ENCODE measurements at regions not wholly inside any gene's neighbourhood (a gene's known extent, or its start where the extent isn't known, plus 50 kb on each side); places are given as distances from the start of the nearest gene placed in this dataset.
A peak's percentile ranks its signal among the peaks of the same experiment; 100 is the strongest.
"Not testable (repeated sequence)": the region's sequence is repeated elsewhere in the genome, so short reads cannot be mapped to it uniquely, and the experiment has no call there.

- DNase-seq, result no peak
These were observed 173.4 kb downstream of the NDUFS4 start for GRCh38 chr5:53733853-53734252.

DNA sequence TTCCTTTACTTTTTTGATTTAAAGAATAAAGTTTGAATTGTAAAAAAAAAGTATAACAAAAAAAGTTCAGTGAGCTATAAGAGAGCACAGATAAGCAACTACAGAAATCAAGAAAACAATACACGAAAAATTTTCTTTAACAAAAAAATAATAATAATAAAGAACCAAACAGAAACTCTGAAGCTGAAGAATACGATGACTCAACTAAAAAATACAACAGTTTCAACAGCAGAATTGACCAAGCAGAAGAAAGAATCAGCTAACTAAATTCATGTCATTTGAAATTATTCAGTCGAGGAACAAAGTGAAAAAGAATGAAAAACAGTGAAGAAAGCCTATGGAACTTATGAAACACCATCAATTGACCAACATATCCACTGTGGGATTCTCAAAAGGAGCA is 177.7 kb downstream of the NDUFS4 start:
- no peak for DNase-seq

- no peak for DNase-seq
These were observed 178.7 kb downstream of the NDUFS4 start for GRCh38 chr5:53739111-53739510.

- DNase-seq, result no peak
These were observed 189.2 kb downstream of the NDUFS4 start for GRCh38 chr5:53749621-53750020.

GRCh38 chr5:53752282-53752681 is 191.8 kb downstream of the NDUFS4 start:
- not testable (repeated sequence) for DNase-seq

DNA sequence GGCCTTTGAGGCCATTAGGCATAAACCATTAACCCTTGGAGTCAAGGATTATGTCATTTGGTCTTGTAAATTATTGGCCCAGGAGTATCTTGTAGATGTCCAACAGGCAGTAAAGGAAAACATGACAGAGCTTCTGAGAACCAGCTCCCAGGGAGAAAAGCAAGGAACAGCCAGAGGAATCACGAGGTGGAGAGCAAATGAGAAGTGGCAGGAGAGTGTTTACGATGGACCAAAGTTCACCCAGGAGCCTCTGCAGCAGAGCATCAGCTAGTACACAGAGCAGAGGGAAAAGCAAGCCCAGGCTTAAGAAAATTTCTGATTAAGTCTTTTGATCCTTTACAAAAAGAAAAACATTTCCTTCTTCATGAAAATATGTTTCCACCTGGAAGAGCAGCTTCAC is 206.2 kb downstream of the NDUFS4 start:
- DNase-seq, result no peak

GRCh38 chr5:53777864-53778618 is 217.6 kb downstream of the NDUFS4 start:
- DNase-seq, result no peak

GRCh38 chr5:53779541-53779981 is 219.1 kb downstream of the NDUFS4 start:
- DNase-seq, result peak in 1 of 2 experiments; percentile 19

DNA sequence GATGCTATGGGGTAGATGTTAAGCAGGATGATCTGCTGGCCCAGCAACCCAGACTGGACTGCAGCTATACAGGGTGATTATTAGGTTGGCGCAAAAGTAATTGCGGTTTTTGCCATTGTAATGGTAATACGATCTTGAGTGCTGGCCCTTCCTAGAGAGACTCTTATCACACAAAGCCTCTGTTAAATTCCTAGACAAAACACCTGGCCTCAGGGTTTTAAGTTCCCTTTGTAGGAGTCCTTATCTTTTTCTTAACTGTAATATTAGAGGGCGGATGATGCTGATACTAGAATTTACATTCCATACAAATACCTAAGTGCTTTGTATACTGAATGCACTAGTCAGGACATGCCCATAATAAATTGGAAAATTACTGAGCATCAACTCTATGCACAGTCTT is 222.2 kb downstream of the NDUFS4 start:
- no peak for DNase-seq

- DNase-seq, result no peak
These were observed 223.3 kb downstream of the NDUFS4 start for GRCh38 chr5:53783624-53784228.

- no peak for DNase-seq
These were observed 224.2 kb downstream of the NDUFS4 start for GRCh38 chr5:53784596-53784995.

GRCh38 chr5:53785924-53786323 is 225.5 kb downstream of the NDUFS4 start:
- no peak for DNase-seq

GRCh38 chr5:53790026-53790425 is 229.6 kb downstream of the NDUFS4 start:
- no peak for DNase-seq

DNA sequence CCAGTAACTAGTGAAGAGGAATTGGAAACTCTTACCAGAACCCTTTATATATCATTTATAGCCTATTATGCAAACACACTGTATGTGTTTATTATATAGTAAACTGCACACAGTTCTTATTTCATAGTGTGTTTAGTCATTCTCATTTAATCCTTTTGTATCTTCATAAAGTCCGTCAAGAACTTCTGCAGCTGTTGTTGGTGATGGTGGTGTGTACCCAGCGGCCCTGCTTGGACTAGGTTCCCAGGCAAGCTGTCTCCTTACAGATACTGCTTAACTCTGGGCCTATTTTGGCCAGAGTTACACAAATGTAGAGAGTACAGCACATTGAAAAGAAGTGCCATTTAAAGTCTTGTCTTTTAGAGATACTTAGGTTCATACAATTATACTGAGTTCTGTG is 231.9 kb downstream of the NDUFS4 start:
- DNase-seq, result no peak

- DNase-seq, result not testable (repeated sequence)
These were observed 239.2 kb downstream of the NDUFS4 start for GRCh38 chr5:53799644-53800043.

DNA sequence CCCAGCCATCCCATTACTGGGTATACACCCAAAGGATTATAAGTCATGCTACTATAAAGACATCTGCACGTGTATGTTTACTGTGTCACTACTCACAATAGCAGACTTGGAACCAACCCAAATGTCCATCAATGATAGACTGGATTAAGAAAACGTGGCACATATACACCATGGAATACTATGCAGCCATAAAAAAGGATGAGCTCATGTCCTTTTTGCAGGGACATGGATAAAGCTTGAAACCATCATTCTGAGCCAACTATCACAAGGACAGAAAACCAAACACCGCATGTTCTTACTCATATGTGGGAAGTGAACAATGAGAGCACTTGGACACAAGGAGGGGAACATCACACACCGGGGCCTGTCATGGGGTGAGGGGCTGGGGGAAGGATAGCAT is 248.0 kb downstream of the NDUFS4 start:
- not testable (repeated sequence) for DNase-seq

GRCh38 chr5:53814819-53815218 is 254.4 kb downstream of the NDUFS4 start:
- no peak for DNase-seq

DNA sequence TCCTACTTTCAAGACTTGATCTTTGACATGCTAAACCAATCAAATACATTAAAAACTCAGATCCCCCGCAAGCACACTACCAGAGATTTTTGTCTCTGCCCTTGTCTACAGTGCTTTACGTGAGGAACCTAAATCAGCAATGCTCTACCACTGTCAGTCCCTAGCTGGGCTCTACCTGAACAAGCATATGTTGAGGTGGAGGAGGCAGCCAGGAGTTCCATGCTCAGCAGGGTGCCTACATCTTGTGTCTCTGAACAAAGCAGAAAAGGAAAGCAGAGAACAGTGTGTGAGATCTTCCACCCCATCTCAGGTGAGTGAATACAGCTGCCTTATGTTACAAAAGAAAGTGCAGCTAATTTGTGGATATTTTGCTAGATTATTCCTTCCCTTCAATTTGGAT is 255.0 kb downstream of the NDUFS4 start:
- DNase-seq, result no peak

- DNase-seq, result no peak
These were observed 256.7 kb downstream of the NDUFS4 start for GRCh38 chr5:53817183-53817582.

DNA sequence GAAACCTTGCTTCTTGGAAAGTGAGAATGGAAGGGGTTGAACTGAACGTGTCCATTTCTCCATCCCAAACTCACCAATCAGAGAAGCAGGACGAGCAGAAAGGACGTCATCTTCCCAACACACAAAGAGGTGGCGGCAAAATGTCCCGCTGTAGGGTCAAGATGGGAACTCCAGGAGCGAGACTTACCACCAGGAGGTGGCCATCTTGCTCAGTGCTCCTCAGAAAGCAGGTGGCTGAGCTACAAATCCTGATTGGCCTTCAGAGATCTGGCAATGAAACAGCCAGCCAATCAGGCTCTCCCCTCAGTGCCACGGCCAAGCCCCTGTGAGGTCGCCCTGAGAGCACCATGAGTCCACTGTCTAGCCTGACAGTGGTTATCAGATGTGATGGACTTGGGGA is 259.0 kb downstream of the NDUFS4 start:
- DNase-seq, result no peak

GRCh38 chr5:53820119-53820801 is 259.8 kb downstream of the NDUFS4 start:
- DNase-seq, result peak; percentile 3 to 17

DNA sequence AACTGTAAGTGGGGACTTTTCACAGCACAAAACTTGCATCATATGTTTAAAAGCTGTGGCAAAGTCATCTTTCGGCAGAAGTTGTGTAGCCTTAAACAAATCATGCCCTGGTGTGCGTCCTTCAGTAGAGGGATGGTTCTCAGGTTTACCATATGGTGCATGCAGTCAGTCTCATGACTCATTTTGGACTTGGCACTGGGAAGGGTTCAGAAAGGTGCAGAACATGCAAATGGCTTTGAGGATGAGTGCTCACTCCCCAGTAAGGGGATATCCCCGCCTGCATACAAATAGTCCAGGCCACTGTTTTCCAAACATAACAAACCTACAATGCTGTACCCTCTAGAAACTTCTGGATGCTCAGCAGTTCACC is 260.3 kb downstream of the NDUFS4 start:
- peak in 1 of 2 experiments; percentile 62 for DNase-seq

- DNase-seq, result no peak
These were observed 264.6 kb downstream of the NDUFS4 start for GRCh38 chr5:53825016-53825415.

- DNase-seq, result no peak
These were observed 265.5 kb downstream of the NDUFS4 start for GRCh38 chr5:53825926-53826325.
